Vagina (tissue), 2 donors: ENCODE measurements at regions not wholly inside any gene's neighbourhood (a gene's known extent, or its start where the extent isn't known, plus 50 kb on each side); places are given as distances from the start of the nearest gene placed in this dataset.

ENCODE experiments used
- CTCF ChIP-seq, 3 experiments: fragments of 450-650 bp in 2 of 3; fragments of 200-600 bp in 1 of 3; sonication (generic) in 1 of 3; IDR thresholded peaks; one replicate each; pipeline ENCODE4 v1.5.1; 2017 to 2019; ENCODE audit warnings: antibody characterized with exemption in 3 of 3, mild to moderate bottlenecking in 2 of 3, moderate library complexity in 2 of 3
- POLR2A ChIP-seq, 2 donors: fragments of 450-650 bp; IDR thresholded peaks; one replicate each; pipeline ENCODE4 v1.6.1; 2017; ENCODE audit warnings: antibody characterized with exemption in 2 of 2, mild to moderate bottlenecking in 2 of 2, moderate library complexity in 2 of 2

GRCh38 chrX:38859602-38860001, 58.3 kb downstream of the MID1IP1 start:
- TF ChIP-seq POLR2A (IDR thresholded peaks at IDR 0.05) (no peak), CTCF (IDR thresholded peaks at IDR 0.05) (no peak)
